Hepatocyte (in vitro differentiated cells): ENCODE measurements at regions not wholly inside any gene's neighbourhood (a gene's known extent, or its start where the extent isn't known, plus 50 kb on each side); places are given as distances from the start of the nearest gene placed in this dataset.
"Not testable (repeated sequence)": the region's sequence is repeated elsewhere in the genome, so short reads cannot be mapped to it uniquely, and the experiment has no call there.

Experiments
- DNase-seq: peaks from one replicate; pipeline ENCODE4 v3.0.0-alpha.2; 2016; ENCODE audit warnings: low spot score
- H2AFZ ChIP-seq: fragments of 200-600 bp; sonication (generic); 2 replicates; pipeline ENCODE4 v1.6.0; 2016; ENCODE audit warnings: antibody characterized with exemption, mild to moderate bottlenecking
- H3K27ac ChIP-seq: fragments of 200-600 bp; sonication (generic); 2 replicates; pipeline ENCODE4 v1.5.1; 2016; ENCODE audit warnings: mild to moderate bottlenecking
- H3K27me3 ChIP-seq: fragments of 200-600 bp; sonication (generic); 2 replicates; pipeline ENCODE4 v1.6.1; 2016
- H3K36me3 ChIP-seq: fragments of 200-600 bp; sonication (generic); replicated peaks from 2 replicates; pipeline ENCODE4 v1.5.1; 2016; ENCODE audit warnings: low read depth; ENCODE audit not compliant: insufficient read depth
- H3K4me1 ChIP-seq: fragments of 200-600 bp; sonication (generic); 2 replicates; pipeline ENCODE4 v1.5.1; 2016; ENCODE audit warnings: mild to moderate bottlenecking, moderate library complexity; ENCODE audit not compliant: insufficient read depth
- H3K4me2 ChIP-seq: fragments of 200-600 bp; sonication (generic); 2 replicates; pipeline ENCODE4 v1.6.0; 2016
- H3K4me3 ChIP-seq: fragments of 200-600 bp; sonication (generic); 2 replicates; pipeline ENCODE4 v1.5.1; 2016; ENCODE audit warnings: mild to moderate bottlenecking
- H3K79me2 ChIP-seq: fragments of 200-600 bp; sonication (generic); 2 replicates; pipeline ENCODE4 v1.6.0; 2017; ENCODE audit warnings: mild to moderate bottlenecking
- H3K9me2 ChIP-seq: fragments of 200-600 bp; sonication (generic); replicated peaks from 2 replicates; pipeline ENCODE4 v1.6.0; 2017; ENCODE audit warnings: mild to moderate bottlenecking; ENCODE audit not compliant: insufficient read depth
- H3K9me3 ChIP-seq: fragments of 200-600 bp; sonication (generic); 2 replicates; pipeline ENCODE4 v1.5.1; 2016; ENCODE audit warnings: low read depth, mild to moderate bottlenecking
- H4K20me1 ChIP-seq: fragments of 200-600 bp; sonication (generic); 2 replicates; pipeline ENCODE4 v1.6.0; 2016; ENCODE audit warnings: mild to moderate bottlenecking; ENCODE audit not compliant: insufficient read depth, poor library complexity, severe bottlenecking
- CTCF ChIP-seq: fragments of 200-600 bp; sonication (generic); IDR thresholded peaks from 2 replicates; pipeline ENCODE4 v1.5.1; 2016; ENCODE audit warnings: antibody characterized with exemption, mild to moderate bottlenecking; ENCODE audit not compliant: poor library complexity
- EZH2 ChIP-seq: fragments of 200-600 bp; sonication (generic); IDR thresholded peaks from 2 replicates; pipeline ENCODE4 v1.6.1; 2016; ENCODE audit warnings: antibody characterized with exemption, mild to moderate bottlenecking, borderline replicate concordance
- EZH2phosphoT487 ChIP-seq: fragments of 200-600 bp; sonication (generic); IDR thresholded peaks from one replicate; pipeline ENCODE4 v1.6.1; 2018; ENCODE audit warnings: antibody characterized with exemption, mild to moderate bottlenecking, low read depth, moderate library complexity; ENCODE audit not compliant: unreplicated experiment, severe bottlenecking
- WGBS: methylation state at CpG from one replicate; pipeline ENCODE4 v1.1.6; 2016; ENCODE audit warnings: low lambda C conversion rate; ENCODE audit errors: missing lambda C conversion rate; 5-methylcytosine and 5-hydroxymethylcytosine counted together

DNA sequence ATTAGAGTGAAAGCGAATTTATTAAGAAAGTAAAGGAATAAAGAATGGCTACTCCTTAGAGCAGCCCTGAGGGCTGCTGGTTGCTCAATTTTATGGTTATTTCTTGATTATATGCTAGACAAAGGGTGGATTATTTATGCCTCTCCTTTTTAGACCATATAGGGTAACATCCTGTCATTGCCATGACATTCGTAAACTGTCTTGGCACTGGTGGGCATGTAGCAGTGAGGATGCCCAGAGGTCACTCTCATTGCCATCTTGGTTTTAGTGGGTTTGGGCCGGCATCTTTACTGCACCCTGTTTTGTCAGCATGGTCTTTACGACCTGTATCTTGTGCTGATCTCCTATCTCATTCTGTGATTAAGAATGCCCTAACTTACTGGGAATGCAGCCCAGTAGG is 58.2 kb downstream of the TANC2 start:
- Histone ChIP-seq H3K27me3 (no peaks in the 10 kb centered on the region), H3K36me3 (no peaks in the 10 kb centered on the region), H3K9me2 (no peaks in the 10 kb centered on the region), H3K79me2 (peaks cover 28% of the 10 kb centered on the region), H2AFZ (no peak overlapping the region), H3K9me3 (no peaks in the 10 kb centered on the region), H3K27ac (no peak overlapping the region), H3K4me2 (no peak overlapping the region), H4K20me1 (peaks cover 2% of the 10 kb centered on the region), H3K4me3 (no peak overlapping the region), H3K4me1 (no peaks in the 10 kb centered on the region)
- DNase-seq: no peak
- 90% methylated on average over 4 of the region's 4 CpGs for WGBS
- TF ChIP-seq CTCF (no peak), EZH2phosphoT487 (no peak), EZH2 (no peak)

DNA sequence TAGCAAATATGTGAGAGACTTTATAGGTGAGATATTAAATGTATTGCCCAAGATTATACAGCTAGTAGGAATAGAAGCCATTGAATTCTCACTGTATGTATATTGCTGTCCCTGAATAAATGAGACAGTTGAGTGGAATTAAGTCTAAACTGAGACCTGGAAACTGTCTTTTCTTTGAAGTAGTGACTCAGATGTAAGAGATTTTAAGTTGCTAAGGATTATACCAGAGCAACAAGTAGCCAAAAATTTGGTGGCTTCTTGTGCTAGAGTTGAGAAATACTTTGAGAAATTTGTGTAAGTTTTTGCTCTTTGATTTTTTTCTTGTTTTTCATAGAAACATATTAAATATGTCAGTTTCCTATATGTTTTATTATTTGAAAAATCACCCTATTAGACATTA is 58.7 kb downstream of the TANC2 start:
- H3K9me2 ChIP-seq: no peaks in the 10 kb centered on the region
- TF ChIP-seq EZH2phosphoT487 (no peak), EZH2 (no peak), CTCF (no peak)
- no peak overlapping the region for H3K27ac ChIP-seq
- no peak for DNase-seq
- H4K20me1 ChIP-seq: peaks cover 2% of the 10 kb centered on the region
- no peak overlapping the region for H2AFZ ChIP-seq
- no peaks in the 10 kb centered on the region for H3K36me3 ChIP-seq
- no peak overlapping the region for H3K4me3 ChIP-seq
- H3K4me2 ChIP-seq: no peak overlapping the region
- peaks cover 24% of the 10 kb centered on the region for H3K79me2 ChIP-seq
- H3K4me1 ChIP-seq: no peaks in the 10 kb centered on the region
- H3K27me3 ChIP-seq: no peaks in the 10 kb centered on the region
- H3K9me3 ChIP-seq: no peaks in the 10 kb centered on the region

GRCh38 chr17:63025637-63026036 is 59.6 kb downstream of the TANC2 start:
- H4K20me1 ChIP-seq, H3K36me3 ChIP-seq, DNase-seq, H3K27me3 ChIP-seq, H2AFZ ChIP-seq, H3K4me3 ChIP-seq, H3K4me1 ChIP-seq, H3K9me2 ChIP-seq, H3K27ac ChIP-seq, H3K9me3 ChIP-seq, H3K4me2 ChIP-seq: not testable (repeated sequence)
- WGBS: 98% methylated on average over 4 of the region's 4 CpGs
- H3K79me2 ChIP-seq: peaks cover 17% of the 10 kb centered on the region

GRCh38 chr17:63029541-63029940 is 63.5 kb downstream of the TANC2 start:
- no peak overlapping the region for H2AFZ ChIP-seq
- H3K36me3 ChIP-seq: no peaks in the 10 kb centered on the region
- H3K27me3 ChIP-seq: no peaks in the 10 kb centered on the region
- H3K4me1 ChIP-seq: no peaks in the 10 kb centered on the region
- DNase-seq: no peak
- no peak overlapping the region for H3K4me3 ChIP-seq
- H3K9me2 ChIP-seq: no peaks in the 10 kb centered on the region
- TF ChIP-seq EZH2 (no peak), CTCF (no peak), EZH2phosphoT487 (no peak)
- no peak overlapping the region for H3K4me2 ChIP-seq
- H3K27ac ChIP-seq: no peak overlapping the region
- peaks cover 5% of the 10 kb centered on the region for H3K79me2 ChIP-seq
- H4K20me1 ChIP-seq: peaks cover 2% of the 10 kb centered on the region
- no peaks in the 10 kb centered on the region for H3K9me3 ChIP-seq
